Endothelial cell of umbilical vein (primary cell): ENCODE measurements at regions not wholly inside any gene's neighbourhood (a gene's known extent, or its start where the extent isn't known, plus 50 kb on each side); places are given as distances from the start of the nearest gene placed in this dataset.

Experiments used
- BruUV-seq: library from RNA; stranded (reverse); fragments of 400-500 nt; replicated peaks from 2 replicates; lab custom pipeline; 2021; lab: Mats Ljungman, UMichigan
- CTCF ChIA-PET: fragments of 300-600, 350-600 bp; sonication (Branson Sonifier 250); formaldehyde crosslinking; loops from one replicate; lab custom pipeline; 2021; ENCODE audit warnings: antibody characterized with exemption, inconsistent platforms; lab: Charles Lee
- POLR2A ChIA-PET: fragments of 300-600, 350-600 bp; sonication (Branson Sonifier 250); formaldehyde crosslinking; loops from one replicate; lab custom pipeline; 2021; ENCODE audit warnings: antibody characterized with exemption, inconsistent platforms; lab: Charles Lee
- DNase-seq: peaks from one replicate; pipeline ENCODE4 v3.0.0-alpha.2; 2011; ENCODE audit warnings: low read depth, low spot score
- FAIRE-seq: peaks from 2 replicates; lab custom pipeline; 2011; peaks lifted over from hg19 to GRCh38; lab: Jason Lieb, UNC
- H2AFZ ChIP-seq: 2 replicates; pipeline ENCODE4 v1.6.0; 2012; ENCODE audit warnings: low read depth, low read length, control low read depth, inconsistent platforms
- H3K27ac ChIP-seq: 2 replicates; pipeline ENCODE4 v1.5.1; 2011; ENCODE audit warnings: low read depth, mild to moderate bottlenecking, control low read depth, low read length, moderate library complexity; ENCODE audit not compliant: insufficient read depth
- H3K27me3 ChIP-seq, 2 experiments: 2 replicates each; pipeline versions ENCODE4 v1.6.0 to v1.6.1; 2011; ENCODE audit warnings: low read length in 2 of 2, mixed read lengths in 1 of 2; ENCODE audit not compliant: control insufficient read depth in 2 of 2, insufficient read depth in 2 of 2
- H3K36me3 ChIP-seq, 2 experiments: 2 replicates in 1 of 2; 3 replicates in 1 of 2; pipeline ENCODE4 v1.5.1; 2011; ENCODE audit warnings: low read length in 2 of 2, mild to moderate bottlenecking in 1 of 2, moderate library complexity in 1 of 2; ENCODE audit not compliant: control insufficient read depth in 2 of 2, insufficient read depth in 2 of 2; ENCODE audit errors: extremely low read depth in 1 of 2
- H3K4me1 ChIP-seq: 3 replicates; pipeline ENCODE4 v1.5.1; 2011; ENCODE audit warnings: mild to moderate bottlenecking, low read length; ENCODE audit not compliant: control insufficient read depth, insufficient read depth; ENCODE audit errors: extremely low read depth
- H3K4me2 ChIP-seq: 2 replicates; pipeline ENCODE4 v1.6.1; 2011; ENCODE audit warnings: low read length, control low read depth, mixed read lengths; ENCODE audit not compliant: insufficient read depth
- H3K4me3 ChIP-seq, 3 experiments: fragments of 200-600 bp in 1 of 3; sonication (generic), shearing (Covaris generic) in 1 of 3; replicated peaks in 1 of 3; 2 replicates each; pipeline ENCODE4 v1.5.1; 2011 to 2016; ENCODE audit warnings: control low read depth in 3 of 3, low read length in 3 of 3, mild to moderate bottlenecking in 2 of 3, inconsistent platforms in 1 of 3, low read depth in 1 of 3, moderate library complexity in 1 of 3; ENCODE audit not compliant: insufficient read depth in 1 of 3
- H3K79me2 ChIP-seq: 2 replicates; pipeline ENCODE4 v1.6.0; 2012; ENCODE audit warnings: low read length, inconsistent platforms; ENCODE audit not compliant: control insufficient read depth, insufficient read depth
- H3K9ac ChIP-seq: replicated peaks from 2 replicates; pipeline ENCODE3; 2011; ENCODE audit warnings: low read length, control low read depth; ENCODE audit not compliant: insufficient read depth; ENCODE audit errors: extremely low read depth
- H3K9me1 ChIP-seq: replicated peaks from 3 replicates; pipeline ENCODE4 v1.6.0; 2011; ENCODE audit warnings: mild to moderate bottlenecking, low read length; ENCODE audit not compliant: control insufficient read depth, insufficient read depth; ENCODE audit errors: extremely low read depth
- H3K9me3 ChIP-seq: replicated peaks from 2 replicates; pipeline ENCODE4 v1.5.1; 2012; ENCODE audit warnings: low read length, inconsistent platforms; ENCODE audit not compliant: control insufficient read depth, insufficient read depth
- H4K20me1 ChIP-seq: replicated peaks from 2 replicates; pipeline ENCODE3; 2011; ENCODE audit warnings: mild to moderate bottlenecking, low read length; ENCODE audit not compliant: control insufficient read depth, insufficient read depth; ENCODE audit errors: extremely low read depth
- CTCF ChIP-seq, 2 donors: IDR thresholded peaks; 1 replicate in 1 of 2; 2 replicates in 1 of 2; pipeline ENCODE4 v1.5.1; 2011; ENCODE audit warnings: low read length in 2 of 2, mild to moderate bottlenecking in 2 of 2, moderate library complexity in 2 of 2, control low read depth in 1 of 2, inconsistent platforms in 1 of 2, low read depth in 1 of 2; ENCODE audit not compliant: insufficient read depth in 1 of 2; ENCODE audit errors: extremely low read depth in 1 of 2
- EZH2 ChIP-seq: IDR thresholded peaks from 2 replicates; pipeline ENCODE4 v1.6.1; 2012; ENCODE audit warnings: borderline replicate concordance, low read depth, mild to moderate bottlenecking, moderate library complexity, low read length, inconsistent platforms; ENCODE audit not compliant: severe bottlenecking
- FOS ChIP-seq: IDR thresholded peaks from 2 replicates; pipeline ENCODE4 v1.6.1; 2011; ENCODE audit warnings: mild to moderate bottlenecking, low read length, moderate library complexity, borderline replicate concordance; ENCODE audit not compliant: insufficient read depth
- GATA2 ChIP-seq: IDR thresholded peaks from 2 replicates; pipeline ENCODE4 v1.7.0; 2011; ENCODE audit warnings: low read depth, mild to moderate bottlenecking, moderate library complexity, mixed read lengths, low read length; ENCODE audit not compliant: insufficient read length, insufficient read depth
- JUN ChIP-seq: IDR thresholded peaks from 2 replicates; pipeline ENCODE4 v1.6.1; 2011; ENCODE audit warnings: borderline replicate concordance, low read depth; ENCODE audit not compliant: insufficient read length, insufficient read depth
- MAX ChIP-seq: IDR thresholded peaks from 2 replicates; pipeline ENCODE4 v1.6.1; 2011; ENCODE audit not compliant: insufficient read depth, insufficient read length
- MYC ChIP-seq: IDR thresholded peaks from one replicate; pipeline ENCODE4 v1.6.1; 2011; ENCODE audit warnings: mild to moderate bottlenecking, low read depth, low read length
- POLR2A ChIP-seq: IDR thresholded peaks from 2 replicates; pipeline ENCODE4 v1.6.1; 2012; ENCODE audit warnings: low read depth, mild to moderate bottlenecking, control low read depth, low read length
- POLR2AphosphoS5 ChIP-seq: IDR thresholded peaks from 2 replicates; pipeline ENCODE4 v1.6.1; 2012; ENCODE audit warnings: low read depth, mild to moderate bottlenecking, control low read depth, low read length, moderate library complexity; ENCODE audit not compliant: insufficient read depth
- dilution Hi-C: fragments of 300-500 bp; cut with MboI; formaldehyde crosslinking; loops from one replicate; pipeline ENCODE4 v1.15.0; 2019; ENCODE audit warnings: low sequenced_read_pairs; ENCODE audit not compliant: extremely low pct_ligation_motif_present
- intact Hi-C: fragments of 100-400 bp; cut with micrococcal nuclease; formaldehyde crosslinking; loops from one replicate; pipeline ENCODE4 v1.10.0; 2022

DNA sequence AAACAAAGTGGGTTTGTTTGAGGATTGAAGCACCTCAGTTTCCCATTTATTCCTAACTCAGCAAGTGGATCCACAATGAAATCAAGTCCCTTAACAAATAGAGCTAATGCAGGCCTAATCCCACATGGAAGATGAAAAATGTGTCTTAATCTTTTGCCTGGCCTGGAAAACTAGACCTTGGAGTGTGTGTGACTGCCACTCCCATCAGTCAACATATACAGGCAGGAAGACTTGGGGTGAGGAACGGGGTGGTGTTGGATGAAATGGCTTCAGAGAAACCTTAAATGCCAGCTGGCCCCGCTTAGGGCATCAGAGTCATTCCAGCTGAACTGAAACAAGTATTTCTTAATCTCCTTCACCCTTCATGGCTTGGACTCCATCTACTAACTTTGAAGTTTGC is 269.5 kb downstream of the MAF start:
- TF ChIP-seq CTCF (IDR thresholded peaks at IDR 0.05; ENCODE audit: extremely low read depth in 1 of 2, insufficient read depth in 1 of 2, low read depth in 1 of 2, low read length in 2 of 2) (no peak), JUN (no peak), EZH2 (no peak), FOS (no peak), POLR2AphosphoS5 (no peak), POLR2A (no peak), MYC (no peak), MAX (no peak), GATA2 (no peak)
- Histone ChIP-seq H3K4me3 (no peak overlapping the region), H2AFZ (no peak overlapping the region), H3K36me3 (no peaks in the 10 kb centered on the region), H3K9ac (no peak overlapping the region), H4K20me1 (no peaks in the 10 kb centered on the region), H3K4me1 (no peaks in the 10 kb centered on the region), H3K4me2 (no peak overlapping the region), H3K27me3 (no peaks in the 10 kb centered on the region), H3K27ac (no peak overlapping the region), H3K9me3 (peaks cover 6% of the 10 kb centered on the region), H3K79me2 (no peaks in the 10 kb centered on the region), H3K9me1 (no peaks in the 10 kb centered on the region)
- no peak for DNase-seq
- ChIA-PET POLR2A (no interaction called here), CTCF (no interaction called here)
- intact Hi-C loops = no loop called here
- no TSS peak for BruUV-seq
- dilution Hi-C loops = no loop called here
- no peak for FAIRE-seq
